Left kidney (tissue), 1 donor: ENCODE measurements at regions not wholly inside any gene's neighbourhood (a gene's known extent, or its start where the extent isn't known, plus 50 kb on each side); places are given as distances from the start of the nearest gene placed in this dataset.

ENCODE experiments used
- DNase-seq: peaks from one replicate; pipeline ENCODE4 v3.0.0-alpha.2; 2013

DNA sequence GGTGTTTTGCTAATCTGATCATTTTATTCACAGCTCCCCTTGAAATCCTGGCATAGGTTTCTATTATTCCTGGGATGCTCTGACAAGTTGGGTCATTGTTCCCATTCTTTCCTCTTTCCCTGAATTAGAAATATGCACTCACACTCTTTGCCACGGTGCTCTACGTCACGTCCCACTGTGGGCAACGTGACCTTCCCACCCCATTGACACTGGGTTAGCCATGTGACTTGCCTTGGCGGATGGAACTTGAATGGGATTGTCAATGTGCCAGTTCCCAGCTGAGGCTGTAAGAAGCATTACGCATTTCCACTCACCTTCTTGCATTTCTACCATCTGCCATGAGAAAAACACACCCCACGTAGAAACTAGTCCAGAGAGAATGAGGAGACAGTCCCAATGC, 492.4 kb downstream of the SHISA9 start:
- DNase-seq: no peak

DNA sequence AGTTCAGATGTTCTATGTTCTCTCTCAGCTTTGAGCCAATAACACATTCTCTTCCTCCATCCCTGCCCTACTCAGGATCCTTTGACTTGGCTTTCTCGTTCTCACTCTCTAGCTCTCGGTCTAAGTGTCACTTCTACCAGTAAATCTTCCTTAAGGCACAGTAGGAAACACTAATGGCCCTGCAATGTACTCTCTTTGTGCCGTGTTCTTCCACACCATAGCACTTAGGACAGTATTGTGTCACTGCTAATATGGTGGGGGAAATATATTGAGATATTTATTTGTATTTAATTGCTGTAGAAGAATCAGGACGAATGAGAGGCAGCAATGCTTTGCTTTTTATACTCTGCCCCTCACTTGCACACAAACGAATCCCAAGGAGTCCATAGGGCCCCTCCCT, 493.1 kb downstream of the SHISA9 start:
- no peak for DNase-seq

DNA sequence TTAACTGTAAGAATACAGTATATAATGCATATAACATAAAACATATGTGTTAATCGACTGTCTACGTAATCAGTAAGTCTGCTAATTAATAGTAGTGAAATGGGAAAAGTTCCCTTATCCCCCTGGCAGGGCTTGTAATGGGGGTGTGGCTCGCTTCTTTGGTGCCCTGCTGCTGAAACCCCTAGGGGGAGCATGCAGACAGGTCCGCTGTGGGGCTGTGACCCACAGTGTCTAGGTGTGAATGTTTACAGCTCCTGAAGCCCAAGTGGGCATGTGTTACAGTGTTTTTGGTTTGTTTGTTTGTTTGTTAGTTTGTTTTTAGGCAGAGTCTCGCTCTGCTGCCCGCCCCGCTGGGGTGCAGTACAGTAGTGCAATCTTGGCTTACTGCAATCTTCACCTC, 495.7 kb downstream of the SHISA9 start:
- no peak for DNase-seq

DNA sequence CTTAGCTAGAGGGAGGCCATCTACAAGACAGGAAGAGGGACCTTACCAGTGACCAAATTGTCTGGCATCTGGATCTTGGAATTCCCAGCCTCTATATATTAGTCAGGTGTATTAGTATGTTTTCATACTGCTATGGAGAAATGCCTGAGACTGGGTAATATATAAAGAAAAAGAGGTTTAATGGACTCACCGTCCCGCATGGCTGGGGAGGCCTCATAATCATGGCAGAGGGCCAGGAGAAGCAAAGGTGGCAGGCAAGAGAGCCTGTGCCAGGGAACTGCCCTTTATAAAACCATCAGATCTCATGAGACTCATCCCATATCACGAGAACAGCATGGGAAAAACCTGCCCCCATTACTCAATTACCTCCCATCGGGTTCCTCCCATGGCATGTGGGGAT, 500.2 kb downstream of the SHISA9 start:
- DNase-seq: no peak

DNA sequence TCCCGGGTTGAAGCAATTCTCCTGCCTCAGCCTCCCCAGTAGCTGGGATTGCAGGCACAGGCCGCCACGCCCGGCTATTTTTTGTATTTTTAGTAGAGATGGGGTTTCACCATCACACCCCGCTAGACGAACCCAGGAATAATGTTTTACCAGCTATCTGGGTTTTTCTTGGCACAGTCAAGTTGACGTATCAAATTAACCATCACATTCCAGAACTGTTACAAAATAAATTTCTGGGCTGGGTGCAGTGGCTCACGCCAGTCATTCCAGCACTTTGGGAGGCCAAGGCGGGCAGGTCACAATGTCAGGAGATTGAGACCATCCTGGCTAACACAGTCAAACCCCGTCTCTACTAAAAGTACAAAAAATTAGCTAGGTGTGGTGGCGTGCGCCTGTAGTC, 501.2 kb downstream of the SHISA9 start:
- no peak for DNase-seq

DNA sequence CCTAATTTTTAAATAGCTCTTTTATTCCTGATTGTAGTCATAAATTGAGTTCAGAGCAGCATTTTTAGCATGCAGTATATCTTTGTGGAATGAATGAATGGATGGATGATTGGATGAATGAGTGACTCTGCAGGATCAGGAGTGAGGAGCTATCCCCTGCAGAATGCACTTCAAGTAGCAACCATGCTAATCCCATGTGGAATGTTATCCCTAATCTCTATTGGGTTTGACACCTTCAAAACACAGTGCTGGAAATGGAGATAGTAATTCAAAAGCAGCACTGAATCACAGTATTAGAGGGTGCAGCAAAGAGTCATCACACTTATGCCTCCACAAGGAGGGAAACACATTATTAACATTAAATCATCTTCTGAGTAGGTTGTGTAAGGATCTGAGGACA, 501.9 kb downstream of the SHISA9 start:
- DNase-seq: no peak

DNA sequence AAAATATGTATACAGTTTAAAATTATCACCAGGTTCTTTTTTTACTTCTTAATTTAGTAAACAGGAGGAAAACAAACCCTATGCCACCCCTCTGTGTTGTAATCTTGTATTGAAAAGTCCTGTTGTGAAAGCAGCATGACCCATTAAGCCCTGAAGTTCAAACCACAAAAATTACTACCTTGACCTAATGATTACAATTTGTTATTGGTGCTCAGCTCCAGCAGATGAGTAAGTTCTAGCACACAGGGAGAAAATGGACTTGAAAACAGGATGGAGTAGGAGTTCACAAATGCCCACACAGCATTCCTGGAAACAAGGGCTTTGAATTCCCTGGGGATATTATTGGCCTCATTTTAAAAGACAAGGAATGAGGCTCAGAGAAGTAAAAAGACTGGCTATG, 505.8 kb upstream of the ERCC4 start:
- no peak for DNase-seq

DNA sequence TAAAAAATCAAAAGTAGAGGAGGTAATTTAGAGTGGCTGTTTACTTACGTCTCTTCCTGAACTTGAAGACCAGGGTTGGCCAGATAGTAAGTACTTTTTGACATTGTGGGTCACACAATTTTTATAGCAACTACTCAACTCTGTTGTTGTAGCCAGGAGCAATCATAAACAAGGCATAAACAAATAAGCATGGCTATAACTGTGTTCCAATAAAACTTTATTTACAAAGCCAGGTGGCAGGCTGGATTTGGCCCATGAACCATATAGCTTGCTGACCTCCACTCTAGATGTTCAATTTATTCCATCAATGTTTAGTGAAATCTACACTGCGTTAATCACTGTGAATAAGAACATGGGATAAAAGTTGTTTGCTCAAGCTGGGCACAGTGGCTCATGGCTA, 500.4 kb upstream of the ERCC4 start:
- DNase-seq: no peak

DNA sequence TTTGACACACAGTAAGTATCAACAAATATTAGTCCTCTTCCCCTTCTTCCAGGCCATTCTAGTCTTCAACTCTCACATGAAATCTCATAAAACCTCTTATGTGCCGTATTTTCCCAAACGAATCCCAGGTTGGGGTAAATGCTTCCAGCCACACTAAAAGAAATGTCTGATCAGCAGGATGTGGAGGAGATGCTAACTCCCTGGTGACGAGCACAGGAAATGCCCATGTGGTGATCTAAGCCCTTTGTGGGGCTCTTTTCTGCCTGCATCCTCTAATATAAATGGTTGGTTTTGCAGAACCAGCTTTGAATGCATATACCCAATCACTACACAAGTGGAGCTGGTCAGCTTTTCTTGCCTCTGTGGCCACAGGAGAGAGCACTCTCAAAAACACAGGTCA, 498.2 kb upstream of the ERCC4 start:
- no peak for DNase-seq

DNA sequence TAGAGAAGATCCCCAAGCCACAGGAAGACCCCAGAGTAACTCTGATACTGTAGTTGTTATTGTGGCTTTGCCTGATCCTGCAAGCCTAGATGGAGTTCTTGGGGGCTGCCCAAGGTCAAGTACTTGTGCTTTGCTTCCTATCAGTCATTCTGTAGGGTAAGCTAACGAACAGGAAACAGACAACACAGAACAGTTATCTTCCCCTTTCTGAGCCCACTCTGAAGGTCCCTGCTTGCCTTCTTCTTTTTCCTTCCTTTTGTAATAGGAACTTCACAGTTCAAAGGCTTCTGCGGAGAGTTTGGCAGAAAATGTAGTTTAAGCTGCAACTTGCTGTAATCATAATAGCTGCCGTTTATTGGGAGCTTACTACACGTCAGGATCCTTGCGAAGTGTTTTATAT, 494.1 kb upstream of the ERCC4 start:
- no peak for DNase-seq

DNA sequence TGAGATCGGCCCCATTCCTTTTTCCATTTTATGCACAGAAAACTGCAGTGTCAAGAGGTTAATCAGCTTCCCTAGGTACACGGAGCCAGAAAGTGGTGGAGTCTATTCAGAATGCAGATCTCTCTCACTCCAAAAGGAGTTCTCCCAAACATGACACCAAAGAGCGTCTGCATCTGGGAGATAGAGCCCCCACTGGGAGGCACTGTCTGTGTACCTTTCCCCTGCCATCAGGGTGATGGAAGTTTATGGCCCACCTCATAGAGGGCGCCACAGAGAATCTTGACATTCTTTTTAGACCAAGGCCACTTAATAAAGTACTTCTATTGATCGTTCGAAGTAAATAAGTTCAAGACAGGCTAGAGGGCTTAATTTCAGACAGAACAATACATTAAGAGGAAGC, 493.7 kb upstream of the ERCC4 start:
- DNase-seq: no peak

DNA sequence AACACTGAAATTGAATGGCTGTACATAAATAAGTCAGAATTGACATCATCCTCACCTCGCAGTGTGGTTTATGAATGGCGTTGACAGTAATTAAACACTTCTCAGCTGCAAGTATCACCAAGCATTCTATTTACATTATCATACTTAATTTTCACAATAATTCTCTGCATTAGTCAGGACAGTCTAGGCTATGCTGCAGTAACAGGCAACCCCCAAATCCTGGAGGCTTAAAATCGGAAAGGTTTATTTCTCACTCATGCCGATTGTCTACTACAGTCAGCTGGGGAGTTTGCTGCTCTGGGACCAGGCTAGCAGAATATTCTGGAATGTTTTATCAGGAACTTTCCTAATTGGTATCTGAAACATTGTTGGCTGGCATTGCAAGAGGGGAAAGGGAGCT, 493.2 kb upstream of the ERCC4 start:
- DNase-seq: no peak

DNA sequence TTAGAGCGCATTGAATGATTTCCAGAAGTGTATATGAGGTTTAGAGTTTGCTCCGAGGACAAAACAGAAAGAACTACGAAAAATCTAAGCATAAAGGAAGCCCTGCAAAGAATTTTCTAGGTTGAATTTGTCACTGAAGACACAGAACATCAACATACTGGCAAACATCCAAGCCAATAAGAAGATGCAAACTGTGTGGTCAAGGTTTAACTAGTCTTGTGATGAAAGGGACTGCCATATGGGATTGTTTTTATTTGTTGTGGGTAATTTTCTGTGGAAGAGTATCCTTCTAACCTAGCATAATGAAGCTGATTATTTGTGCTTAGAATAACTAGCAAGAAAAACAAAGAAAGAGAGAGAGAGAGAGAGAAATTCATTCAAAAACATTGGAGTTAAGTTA, 492.0 kb upstream of the ERCC4 start:
- DNase-seq: no peak

DNA sequence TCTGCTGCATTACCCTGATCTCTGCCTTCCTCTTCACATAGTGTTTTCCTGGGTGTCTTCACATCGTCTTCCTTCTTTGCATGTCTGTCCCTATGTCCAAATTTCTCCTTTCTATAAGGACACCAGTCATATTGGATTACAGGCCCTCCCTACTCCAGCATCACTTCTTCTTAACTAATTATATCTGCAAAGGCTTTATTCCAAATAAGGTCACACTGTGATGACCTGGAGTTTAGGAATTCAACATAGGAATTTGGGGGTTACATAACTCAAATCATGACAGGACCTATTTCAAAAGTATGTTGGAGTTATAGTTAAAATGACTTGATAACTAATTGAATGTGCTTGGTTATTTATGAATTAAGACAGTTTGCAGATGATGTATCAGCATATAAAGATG, 490.5 kb upstream of the ERCC4 start:
- DNase-seq: no peak

DNA sequence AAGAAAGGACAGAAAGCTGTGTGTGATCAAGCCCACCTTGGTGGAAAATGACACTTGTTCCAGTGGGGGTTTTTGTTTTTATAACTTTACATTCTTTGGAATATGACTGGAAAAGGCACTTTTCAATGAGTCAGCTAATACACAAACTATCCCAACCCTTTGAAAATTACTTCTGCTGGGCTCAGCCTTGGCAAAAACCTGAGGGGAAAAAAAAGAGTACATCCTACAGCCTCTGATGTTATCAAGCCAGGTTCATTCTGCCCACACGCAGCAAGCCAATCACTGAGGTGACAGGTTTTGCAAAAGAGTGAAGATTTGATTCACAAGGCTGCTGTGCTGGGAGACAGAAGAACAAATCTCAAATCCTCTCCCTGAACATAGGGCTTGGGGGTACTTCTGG, 484.5 kb upstream of the ERCC4 start:
- DNase-seq: no peak

DNA sequence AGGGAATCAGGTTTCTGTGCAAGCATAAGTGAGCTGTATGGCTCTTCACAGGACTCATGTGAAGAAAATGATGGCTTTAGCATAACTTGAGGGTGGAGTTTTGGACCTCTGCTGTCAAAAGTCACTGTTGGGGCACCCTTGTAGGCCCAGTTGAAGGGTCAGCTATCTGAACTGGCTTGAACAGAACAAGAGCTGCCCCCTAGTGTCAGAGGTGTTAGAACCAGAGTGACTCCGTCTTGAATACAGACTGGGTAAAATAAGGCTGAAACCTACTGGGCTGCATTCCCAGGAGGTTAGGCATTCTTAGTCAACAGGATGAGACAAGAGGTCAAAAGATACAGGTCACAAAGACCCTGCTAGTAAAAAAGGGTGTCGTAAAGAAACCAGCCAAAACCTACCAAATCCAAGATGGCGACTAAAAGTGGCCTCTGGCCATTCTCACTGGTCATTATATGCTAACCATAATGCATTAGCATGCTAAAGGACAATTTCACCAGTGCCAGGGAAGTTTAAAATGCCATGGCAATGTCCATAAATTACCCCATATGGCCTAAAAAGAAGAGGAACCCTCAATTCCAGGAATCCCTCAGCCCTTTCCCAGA, 484.0 kb upstream of the ERCC4 start:
- no peak for DNase-seq

DNA sequence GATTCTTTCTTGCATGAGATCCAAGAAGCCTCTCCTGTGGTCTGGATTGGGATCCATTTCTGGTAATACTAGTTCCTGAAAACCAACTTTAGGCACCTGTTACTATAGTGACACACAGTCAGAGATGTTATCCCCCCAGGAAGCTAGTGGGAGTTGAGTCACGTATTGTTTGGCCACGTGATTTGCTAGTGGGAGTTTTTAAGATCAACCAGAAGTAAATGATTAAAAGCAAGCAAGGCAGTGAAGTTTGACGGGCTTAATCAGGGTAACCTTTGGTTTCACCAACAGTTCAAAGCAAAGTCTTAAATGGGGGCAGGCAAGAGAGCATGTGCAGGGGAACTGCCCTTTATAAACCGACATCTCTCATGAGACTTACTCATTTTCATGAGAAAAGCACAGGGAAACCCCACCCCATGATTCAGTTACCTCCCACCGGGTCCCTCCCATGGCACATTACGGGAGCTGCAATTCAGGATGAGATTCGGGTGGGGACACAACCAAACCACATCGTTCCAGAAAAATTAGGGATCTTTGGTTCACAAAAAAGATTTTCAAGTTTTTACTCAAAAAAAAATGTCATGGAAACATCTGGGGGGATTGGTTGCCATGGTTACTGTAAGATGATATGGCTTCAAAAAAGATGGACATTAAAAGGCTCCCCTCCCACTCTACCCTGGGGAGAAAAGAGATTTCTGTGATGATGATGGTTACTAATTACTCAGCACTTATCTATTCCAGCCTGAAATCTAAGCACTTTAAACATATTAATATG, 483.1 kb upstream of the ERCC4 start:
- DNase-seq: peak; percentile 81

DNA sequence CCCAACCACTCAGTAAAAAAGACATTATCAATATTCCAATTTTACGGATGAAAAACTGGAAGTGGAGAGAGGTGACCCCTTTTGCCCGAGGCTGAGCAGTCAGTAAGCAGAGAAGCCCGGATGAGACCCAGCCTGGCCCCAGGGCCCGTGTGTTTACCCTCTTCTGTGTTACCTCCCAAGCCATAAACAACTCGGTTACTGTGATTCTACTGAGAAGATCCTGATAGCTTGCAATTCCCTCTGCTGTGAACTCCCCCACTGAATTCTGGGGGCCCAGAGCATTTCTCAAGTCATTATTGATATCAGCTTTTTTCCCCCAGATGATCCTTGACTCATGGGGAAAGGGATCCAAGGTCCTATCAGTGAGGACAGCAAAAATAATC, 482.6 kb upstream of the ERCC4 start:
- no peak for DNase-seq

DNA sequence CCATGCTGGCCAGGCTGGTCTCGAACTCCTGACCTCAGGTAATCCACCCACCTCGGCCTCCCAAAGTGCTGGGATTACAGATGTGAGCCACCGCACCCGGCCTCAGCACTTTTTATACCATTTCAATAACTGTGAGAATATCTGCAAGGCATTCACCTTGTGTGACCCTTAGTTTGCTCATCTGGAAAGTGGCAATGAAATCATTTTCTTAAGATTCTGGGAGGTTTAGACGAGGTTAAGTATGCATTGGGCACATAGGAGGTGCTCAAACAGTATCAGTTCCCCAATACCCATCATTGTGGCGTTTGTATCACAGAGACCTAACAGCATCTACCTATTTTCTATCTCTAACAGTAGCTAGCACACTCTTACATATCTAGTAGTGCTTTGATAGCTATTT, 481.9 kb upstream of the ERCC4 start:
- DNase-seq: no peak

DNA sequence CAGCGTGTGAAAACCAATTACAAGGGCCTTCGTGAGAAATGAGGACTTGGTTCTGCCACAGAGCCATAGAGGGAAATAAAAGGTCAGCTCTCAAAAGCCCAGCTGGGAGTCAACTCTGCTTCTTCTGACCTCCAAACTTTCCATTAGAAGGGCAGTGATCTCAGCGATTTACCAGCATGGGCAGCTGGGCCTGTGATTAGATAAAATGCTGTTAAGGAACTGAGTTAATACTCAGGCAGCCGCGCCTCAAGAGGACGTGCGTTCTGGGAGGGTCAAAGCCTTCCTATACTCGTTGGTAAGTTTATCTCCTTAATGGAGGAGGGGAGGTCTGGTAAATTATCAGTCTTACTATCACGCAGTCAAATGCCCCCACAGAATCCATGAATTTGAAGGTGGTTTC, 480.2 kb upstream of the ERCC4 start:
- no peak for DNase-seq

DNA sequence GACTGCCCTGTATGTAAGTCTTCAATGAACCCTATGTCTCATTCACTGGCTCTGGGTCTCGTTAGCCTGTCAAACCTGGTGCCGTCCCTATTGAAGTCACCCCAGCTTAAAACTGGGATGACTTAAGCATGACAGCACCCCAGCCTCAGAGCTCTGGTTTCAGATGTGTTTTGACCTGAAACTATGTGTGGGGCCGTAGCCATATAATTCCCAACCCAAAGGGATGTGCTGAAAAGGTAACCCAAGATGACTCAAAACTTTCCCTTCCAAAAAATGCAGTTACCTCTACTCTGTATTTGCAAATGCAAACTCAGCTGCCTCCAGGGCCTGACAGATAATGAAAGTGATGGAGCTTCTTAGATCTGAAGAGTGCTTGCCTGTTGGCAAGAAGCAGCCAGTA, 478.3 kb upstream of the ERCC4 start:
- no peak for DNase-seq

DNA sequence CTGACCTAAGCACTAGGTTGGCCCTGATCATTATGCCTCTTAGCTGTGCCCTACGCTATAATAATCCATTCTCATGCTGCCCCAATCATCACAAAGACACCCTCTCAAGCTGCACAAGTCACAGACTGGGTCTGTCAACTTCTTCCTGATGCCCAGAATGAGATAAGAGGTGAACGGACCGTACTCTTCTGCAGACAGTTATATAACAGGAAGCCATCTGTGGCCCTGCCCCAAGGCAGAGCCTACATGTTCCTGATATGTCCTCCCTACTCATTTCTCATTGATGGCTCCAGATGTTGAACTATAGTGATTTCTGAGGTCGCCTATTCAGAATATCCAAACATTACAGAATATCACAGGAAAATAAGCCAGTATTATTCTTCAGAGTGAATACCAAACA, 471.6 kb upstream of the ERCC4 start:
- DNase-seq: no peak

DNA sequence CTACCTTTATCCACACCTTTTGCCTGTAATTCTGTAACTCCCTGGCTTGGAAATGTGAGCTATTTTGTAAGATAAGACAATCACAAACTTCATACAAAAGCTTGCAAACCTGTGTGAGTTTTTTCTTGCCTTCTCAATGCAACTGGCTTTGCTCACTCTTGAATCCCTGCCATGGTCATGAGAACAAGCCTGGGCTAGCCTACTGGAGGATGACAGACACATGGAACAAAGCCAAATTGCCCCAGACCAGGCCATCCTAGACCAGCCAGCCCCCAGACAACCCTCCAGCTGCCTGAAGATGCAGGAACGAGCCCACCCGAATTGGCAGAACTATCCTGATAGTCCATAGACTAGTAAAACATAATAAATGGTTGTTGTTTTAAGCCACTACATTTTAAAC, 466.6 kb upstream of the ERCC4 start:
- DNase-seq: no peak

DNA sequence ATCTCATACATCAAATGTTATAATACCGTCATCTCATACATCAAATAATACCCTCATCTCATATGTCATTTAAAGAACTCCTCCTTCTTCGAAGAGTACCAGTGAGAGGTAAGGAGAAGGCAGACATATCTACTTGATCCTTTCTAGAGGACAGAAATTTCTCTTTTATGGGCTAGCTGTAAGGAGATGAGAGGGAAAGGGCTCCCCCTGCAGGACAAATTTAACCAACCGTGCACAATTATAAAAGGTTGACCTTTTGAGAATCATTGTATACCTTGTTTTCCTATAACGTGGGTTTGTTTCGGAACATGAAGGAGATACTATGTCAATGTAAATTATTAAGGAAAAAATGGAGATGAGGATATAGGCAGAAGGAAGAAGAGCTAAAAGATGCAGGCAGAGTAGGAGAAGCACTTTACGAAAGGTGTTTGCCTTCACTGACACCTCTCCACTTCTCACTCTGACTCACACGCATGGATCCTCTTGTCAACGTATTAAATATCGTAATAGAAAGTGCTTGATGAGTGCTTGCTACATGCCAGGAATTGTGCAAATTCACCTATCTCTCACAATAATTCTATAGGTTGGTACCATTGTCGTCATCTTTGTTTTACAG, 465.9 kb upstream of the ERCC4 start:
- DNase-seq: no peak
